ENCODE measurements at regions not wholly inside any gene's neighbourhood (a gene's known extent, or its start where the extent isn't known, plus 50 kb on each side); places are given as distances from the start of the nearest gene placed in this dataset.
A peak's percentile ranks its signal among the peaks of the same experiment; 100 is the strongest.
"Not testable (repeated sequence)": the region's sequence is repeated elsewhere in the genome, so short reads cannot be mapped to it uniquely, and the experiment has no call there.

GRCh38 chr6:18527836-18528743 lies 140.9 kb downstream of the RNF144B start:
- DNase-seq (ENCODE audit: low spot score) = no peak

DNA sequence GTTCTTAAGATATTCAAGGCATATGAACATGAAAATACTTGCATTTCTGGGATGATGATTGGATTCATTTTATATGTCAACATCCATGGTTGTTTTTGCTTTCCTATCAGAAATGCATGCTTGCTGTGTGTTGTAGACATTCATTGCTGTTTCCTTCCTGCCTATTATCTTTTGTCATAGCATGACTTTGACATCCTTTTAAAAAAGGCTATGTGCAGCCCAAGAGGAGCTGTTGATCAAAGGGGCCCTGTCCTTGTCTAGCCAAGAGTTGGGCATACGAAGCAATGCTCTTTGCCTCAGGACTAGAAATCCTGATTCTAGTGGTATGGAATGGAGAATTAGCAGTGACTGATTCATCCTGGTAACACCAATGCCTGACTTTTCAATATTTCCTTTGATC lies 143.1 kb downstream of the RNF144B start:
- DNase-seq (ENCODE audit: low spot score) = no peak

DNA sequence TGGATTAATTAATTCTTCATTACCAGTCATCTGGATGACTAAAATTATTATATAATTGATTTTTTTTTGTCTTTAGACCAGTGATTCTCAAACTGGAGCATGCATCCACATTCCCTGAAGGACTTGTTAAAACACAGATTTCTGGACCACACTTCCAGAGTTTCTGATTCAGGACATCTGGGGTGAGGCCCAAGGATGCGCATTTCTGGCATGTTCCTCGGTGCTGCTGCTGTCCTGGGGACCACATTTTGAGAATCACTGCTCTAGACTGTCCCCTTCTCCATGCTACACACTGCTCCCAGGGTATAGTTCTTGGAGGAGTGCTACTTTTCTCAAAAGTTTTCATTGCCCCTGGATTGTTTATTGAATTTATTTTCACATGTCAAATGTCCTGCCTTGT lies 145.0 kb downstream of the RNF144B start:
- DNase-seq (ENCODE audit: low spot score) = no peak

- no peak for DNase-seq (ENCODE audit: low spot score)
Observed at GRCh38 chr6:18533793-18534192, 146.6 kb downstream of the RNF144B start.

- DNase-seq (ENCODE audit: low spot score) = no peak
Observed at GRCh38 chr6:18536591-18537055, 149.5 kb downstream of the RNF144B start.

DNA sequence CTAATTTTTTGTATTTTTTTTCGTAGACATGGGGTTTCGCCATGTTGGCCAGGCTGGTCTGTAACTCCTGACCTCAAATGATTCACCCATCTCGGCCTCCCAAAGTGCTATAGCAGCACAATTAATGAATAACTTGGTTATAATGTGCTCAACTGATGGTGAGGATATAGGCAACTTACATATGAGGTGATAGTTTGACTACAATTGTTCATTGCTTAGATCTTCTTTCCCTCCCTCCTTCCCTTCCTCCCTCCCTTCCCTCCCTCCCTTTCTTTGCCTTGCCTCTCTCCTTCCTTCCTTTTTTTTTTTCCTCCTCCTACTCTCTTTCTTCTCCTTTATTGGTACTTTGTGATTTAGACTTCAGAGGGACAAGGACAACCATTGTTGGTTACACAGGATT lies 151.2 kb downstream of the RNF144B start:
- no peak for DNase-seq (ENCODE audit: low spot score)

DNA sequence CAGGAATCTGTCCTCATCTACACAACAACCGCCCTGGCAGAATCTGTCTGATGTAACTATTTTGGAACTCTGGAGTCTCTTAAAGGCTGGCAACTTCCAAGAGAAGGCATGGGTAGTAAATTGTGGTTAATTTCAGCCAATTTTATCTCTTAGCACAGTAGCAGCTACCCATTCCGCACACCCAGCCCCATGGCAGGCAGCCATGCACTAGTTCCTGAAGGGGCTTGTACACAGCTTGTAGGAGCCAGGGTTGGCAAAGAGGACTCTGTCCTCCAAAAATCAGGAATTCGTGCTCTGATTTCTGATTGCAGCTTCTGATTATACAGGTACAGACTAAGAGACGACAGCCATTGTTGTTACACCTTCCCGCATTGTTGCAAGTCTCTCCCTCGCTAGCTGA lies 155.9 kb downstream of the RNF144B start:
- DNase-seq (ENCODE audit: low spot score) = no peak

DNA sequence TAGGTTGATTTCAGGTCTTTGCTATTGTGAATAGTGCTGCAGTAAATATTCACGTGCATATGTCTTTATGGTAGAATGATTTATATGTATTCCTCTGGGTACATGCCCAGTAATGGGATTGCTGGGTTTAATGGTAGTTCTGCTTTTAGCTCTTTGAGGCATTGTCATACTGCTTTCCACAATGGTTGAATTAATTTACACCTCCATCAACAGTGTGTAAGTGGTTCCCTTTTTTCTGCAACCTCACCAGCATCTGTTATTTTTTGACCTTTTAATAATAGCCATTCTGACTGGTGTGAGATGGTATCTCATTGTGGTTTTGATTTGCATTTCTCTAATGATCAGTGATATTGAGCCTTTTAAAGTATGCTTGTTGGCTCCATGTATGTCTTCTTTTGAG lies 158.0 kb downstream of the RNF144B start:
- DNase-seq (ENCODE audit: low spot score) = not testable (repeated sequence)

GRCh38 chr6:18545726-18546125 lies 158.6 kb downstream of the RNF144B start:
- DNase-seq (ENCODE audit: low spot score) = no peak

DNA sequence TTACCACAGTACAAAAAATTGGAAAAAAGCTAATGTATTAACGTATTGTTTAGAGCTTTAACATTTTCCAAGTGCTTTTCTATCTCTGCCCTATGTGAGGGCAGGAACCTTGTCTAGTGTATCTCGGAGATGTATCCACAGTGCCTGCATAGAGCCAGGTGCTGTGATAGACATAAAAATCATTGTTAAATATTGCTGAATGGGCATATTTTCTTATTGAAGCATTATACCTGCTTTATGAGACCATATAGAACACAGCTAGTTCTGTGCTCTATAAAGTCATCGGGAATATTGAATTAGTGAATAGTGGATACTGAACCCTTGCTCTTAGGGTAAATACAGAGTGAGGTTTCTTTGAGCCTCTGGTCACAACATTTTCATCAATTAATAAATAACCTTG lies 163.0 kb downstream of the RNF144B start:
- DNase-seq (ENCODE audit: low spot score) = no peak

- DNase-seq (ENCODE audit: low spot score) = peak; percentile 54
Observed at GRCh38 chr6:18551228-18551627, 164.1 kb downstream of the RNF144B start.

DNA sequence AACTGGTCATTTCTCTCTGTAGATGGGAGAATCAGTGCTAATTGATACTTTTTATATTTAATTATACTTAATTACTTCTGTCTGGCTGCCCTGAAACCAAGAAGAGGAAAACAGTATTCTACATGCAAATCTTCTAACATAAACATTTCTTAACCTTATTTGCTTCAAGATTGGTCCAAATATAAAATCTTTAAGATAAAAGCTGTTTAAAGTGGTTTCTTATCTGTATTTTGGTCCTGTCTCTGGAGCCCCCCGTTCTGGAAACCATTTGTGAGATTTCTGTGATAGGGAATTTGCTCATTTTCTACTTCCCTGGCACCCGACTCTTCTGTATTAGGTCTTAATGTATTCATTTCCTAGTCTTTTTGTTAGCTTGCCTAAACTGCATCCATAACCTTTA lies 168.6 kb downstream of the RNF144B start:
- no peak for DNase-seq (ENCODE audit: low spot score)

DNA sequence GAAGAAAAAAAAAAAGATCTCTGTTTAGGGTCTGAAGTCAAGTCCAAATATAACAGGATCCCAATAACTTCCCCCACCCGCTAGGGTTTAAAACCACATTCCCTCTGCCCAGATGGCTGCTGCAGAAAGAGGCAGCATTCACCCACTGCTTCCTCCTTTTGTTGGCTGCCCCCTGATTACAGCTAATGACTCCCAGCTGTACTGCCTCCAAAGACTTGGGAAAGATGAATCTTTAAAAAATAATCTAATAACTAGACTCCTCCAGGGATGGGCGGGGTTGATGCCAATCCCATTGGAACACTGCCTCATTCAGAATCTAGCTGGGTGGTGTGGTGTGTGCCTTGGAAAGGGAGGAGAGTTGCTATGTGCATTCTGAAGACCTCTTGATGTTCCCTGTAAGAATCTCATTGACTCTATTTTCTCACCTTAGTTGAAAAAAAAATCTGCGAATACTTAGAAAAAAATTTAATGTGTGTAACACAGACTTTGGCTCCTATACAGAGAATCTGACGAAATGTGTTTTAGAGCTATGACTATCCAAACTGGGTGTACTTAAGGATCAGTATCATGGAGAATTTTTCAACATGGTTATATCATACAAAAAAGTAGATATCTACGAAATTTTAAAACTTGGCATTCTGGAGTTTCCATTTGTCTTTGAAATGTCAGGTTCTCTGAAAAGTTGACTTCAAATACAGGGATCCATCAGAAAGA lies 174.0 kb downstream of the RNF144B start:
- DNase-seq (ENCODE audit: low spot score) = no peak

- DNase-seq (ENCODE audit: low spot score) = no peak
Observed at GRCh38 chr6:18562726-18563125, 175.6 kb downstream of the RNF144B start.

GRCh38 chr6:18564775-18565174 lies 177.6 kb downstream of the RNF144B start:
- no peak for DNase-seq (ENCODE audit: low spot score)

DNA sequence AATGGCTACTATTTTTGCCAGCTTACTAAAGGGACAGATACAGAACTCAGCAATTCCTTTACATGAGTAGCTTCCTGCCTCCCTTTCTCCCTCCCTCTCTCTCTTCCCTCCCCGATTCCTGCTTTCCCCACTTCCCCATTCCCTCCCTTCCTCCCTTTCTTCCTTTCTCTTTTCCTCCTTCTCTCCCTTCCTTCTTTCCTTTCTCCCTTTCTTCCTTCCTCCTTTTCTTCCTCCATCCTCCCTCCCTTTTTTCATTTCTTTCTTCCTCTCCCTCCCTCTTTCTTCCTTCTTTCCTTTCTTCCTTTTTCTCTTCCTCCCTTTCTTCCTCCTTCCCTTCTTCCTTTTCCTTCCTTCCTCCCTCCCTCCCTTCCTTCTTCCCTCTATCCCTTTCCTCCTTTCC lies 178.1 kb downstream of the RNF144B start:
- no peak for DNase-seq (ENCODE audit: low spot score)

GRCh38 chr6:18567380-18567779 lies 180.2 kb downstream of the RNF144B start:
- no peak for DNase-seq (ENCODE audit: low spot score)

DNA sequence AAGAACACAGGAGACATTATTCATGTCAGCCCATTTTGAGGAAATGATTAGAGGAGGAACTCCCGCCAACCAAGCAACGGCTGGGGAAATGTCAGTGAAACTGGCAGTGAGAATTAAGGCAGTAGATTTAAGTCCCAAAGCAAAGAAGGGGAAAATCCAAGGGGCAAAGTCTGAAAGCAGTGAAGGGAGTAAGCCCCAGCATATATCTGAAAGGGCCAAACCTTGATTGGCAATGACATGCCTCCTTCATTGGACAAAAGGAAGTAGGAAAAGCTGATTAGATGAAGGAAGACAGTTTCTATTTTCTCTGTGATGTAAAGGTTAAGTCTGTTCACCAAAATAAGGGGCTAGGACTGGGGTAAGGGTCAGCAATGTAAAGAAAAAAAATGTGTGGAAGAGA lies 190.3 kb downstream of the RNF144B start:
- no peak for DNase-seq (ENCODE audit: low spot score)

- DNase-seq (ENCODE audit: low spot score) = no peak
Observed at GRCh38 chr6:18579166-18579565, 192.0 kb downstream of the RNF144B start.

GRCh38 chr6:18579869-18580268 lies 192.7 kb downstream of the RNF144B start:
- no peak for DNase-seq (ENCODE audit: low spot score)

DNA sequence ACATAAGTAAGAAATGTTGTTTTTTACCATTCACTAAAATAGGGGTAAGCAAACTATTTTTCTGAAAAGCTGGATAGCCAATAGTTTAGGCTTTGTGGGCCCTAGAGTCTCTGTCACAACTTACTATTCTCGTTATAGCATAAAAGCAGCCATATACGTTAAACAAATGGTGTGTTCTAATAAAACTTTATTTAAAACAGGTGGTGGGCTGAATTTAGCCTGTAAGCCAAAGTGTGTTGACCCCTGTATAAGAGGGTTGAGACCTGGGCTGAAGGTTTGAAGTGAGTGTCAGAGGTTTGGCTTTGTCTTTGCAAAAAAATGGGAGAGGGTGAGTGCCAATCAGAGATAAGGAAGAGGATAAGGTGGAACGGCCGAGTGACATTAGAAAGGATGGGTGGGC lies 197.2 kb downstream of the RNF144B start:
- DNase-seq (ENCODE audit: low spot score) = no peak

DNA sequence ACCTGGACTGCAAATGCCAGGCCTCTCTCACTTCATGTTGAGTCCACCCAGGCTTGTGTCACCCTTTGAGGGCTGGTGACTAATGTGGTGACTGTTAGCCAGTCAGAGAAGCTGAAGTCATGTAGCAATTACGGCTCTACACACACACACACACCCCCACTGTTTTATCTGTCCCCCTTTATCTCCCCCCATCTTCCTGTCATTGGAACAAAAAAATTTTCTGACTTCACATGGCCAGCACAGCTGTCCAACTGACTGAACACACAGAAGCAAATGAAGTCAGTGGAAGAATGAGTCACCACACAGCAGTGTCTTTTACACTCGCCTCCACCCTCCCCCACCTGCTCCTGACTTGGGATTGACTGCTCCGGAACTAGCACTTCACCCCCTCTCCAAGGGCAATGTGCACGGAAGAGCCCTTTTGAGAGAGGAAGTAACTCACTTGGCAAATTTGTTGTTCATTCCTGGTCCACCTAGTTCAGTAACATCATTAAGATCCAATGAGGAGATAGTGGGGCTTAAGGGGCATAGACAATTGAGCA lies 198.0 kb downstream of the RNF144B start:
- peak; percentile 81 for DNase-seq (ENCODE audit: low spot score)

GRCh38 chr6:18586133-18586532 lies 199.0 kb downstream of the RNF144B start:
- DNase-seq (ENCODE audit: low spot score) = no peak
